ENCODE measurements at regions not wholly inside any gene's neighbourhood (a gene's known extent, or its start where the extent isn't known, plus 50 kb on each side); places are given as distances from the start of the nearest gene placed in this dataset.

GRCh38 chr9:90445391-90445790, 197.2 kb downstream of the DIRAS2 start:
- TF ChIP-seq, protein P1, sequence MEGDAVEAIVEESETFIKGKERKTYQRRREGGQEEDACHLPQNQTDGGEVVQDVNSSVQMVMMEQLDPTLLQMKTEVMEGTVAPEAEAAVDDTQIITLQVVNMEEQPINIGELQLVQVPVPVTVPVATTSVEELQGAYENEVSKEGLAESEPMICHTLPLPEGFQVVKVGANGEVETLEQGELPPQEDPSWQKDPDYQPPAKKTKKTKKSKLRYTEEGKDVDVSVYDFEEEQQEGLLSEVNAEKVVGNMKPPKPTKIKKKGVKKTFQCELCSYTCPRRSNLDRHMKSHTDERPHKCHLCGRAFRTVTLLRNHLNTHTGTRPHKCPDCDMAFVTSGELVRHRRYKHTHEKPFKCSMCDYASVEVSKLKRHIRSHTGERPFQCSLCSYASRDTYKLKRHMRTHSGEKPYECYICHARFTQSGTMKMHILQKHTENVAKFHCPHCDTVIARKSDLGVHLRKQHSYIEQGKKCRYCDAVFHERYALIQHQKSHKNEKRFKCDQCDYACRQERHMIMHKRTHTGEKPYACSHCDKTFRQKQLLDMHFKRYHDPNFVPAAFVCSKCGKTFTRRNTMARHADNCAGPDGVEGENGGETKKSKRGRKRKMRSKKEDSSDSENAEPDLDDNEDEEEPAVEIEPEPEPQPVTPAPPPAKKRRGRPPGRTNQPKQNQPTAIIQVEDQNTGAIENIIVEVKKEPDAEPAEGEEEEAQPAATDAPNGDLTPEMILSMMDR (IDR thresholded peaks at IDR 0.05): no peak
- no peak for TF ChIP-seq POLR2A (IDR thresholded peaks at IDR 0.05)

Data from testis (tissue), 2 donors.